Natural killer cell (primary cell): ENCODE measurements at regions not wholly inside any gene's neighbourhood (a gene's known extent, or its start where the extent isn't known, plus 50 kb on each side); places are given as distances from the start of the nearest gene placed in this dataset.
"Not testable (repeated sequence)": the region's sequence is repeated elsewhere in the genome, so short reads cannot be mapped to it uniquely, and the experiment has no call there.

ENCODE experiments used
- ATAC-seq, 3 donors: fragments of 150-1000 bp in 2 of 3; fragments of 200-7000 bp in 1 of 3; cut with Tn5 transposase; 1 replicate in 1 of 3; 2 replicates in 2 of 3; pipeline ENCODE4 v1.10.0; 2021; ENCODE audit warnings: mild to moderate bottlenecking in 2 of 3, moderate library complexity in 2 of 3
- DNase-seq, 2 donors: peaks; one replicate each; pipeline versions ENCODE4 v3.0.0 to v3.0.0-alpha.2; 2013 to 2021; ENCODE audit warnings: mixed read lengths in 1 of 2
- H3K27ac ChIP-seq: one replicate; pipeline ENCODE4 v1.5.1; 2013; ENCODE audit warnings: mild to moderate bottlenecking, low read length
- H3K27me3 ChIP-seq: one replicate; pipeline ENCODE4 v1.6.1; 2013; ENCODE audit warnings: low read length; ENCODE audit not compliant: control insufficient read depth, insufficient read depth
- H3K36me3 ChIP-seq: one replicate; pipeline ENCODE4 v1.6.1; 2013; ENCODE audit warnings: low read length; ENCODE audit not compliant: control insufficient read depth, insufficient read depth
- H3K4me1 ChIP-seq: one replicate; pipeline ENCODE4 v1.6.1; 2013; ENCODE audit warnings: low read length; ENCODE audit not compliant: control insufficient read depth, insufficient read depth
- H3K4me3 ChIP-seq: one replicate; pipeline ENCODE4 v1.5.1; 2013; ENCODE audit warnings: low read length
- H3K9me3 ChIP-seq: one replicate; pipeline ENCODE4 v1.6.1; 2013; ENCODE audit warnings: low read length; ENCODE audit not compliant: control insufficient read depth, insufficient read depth
- H3K27ac Mint-ChIP-seq, 2 donors: one replicate each; pipeline ENCODE4 v1.8.0; 2022; ENCODE audit warnings: mild to moderate bottlenecking in 2 of 2, mixed read lengths in 2 of 2, moderate library complexity in 1 of 2
- H3K27me3 Mint-ChIP-seq, 2 donors: one replicate each; pipeline ENCODE4 v1.8.0; 2022; ENCODE audit warnings: low read depth in 2 of 2, mixed read lengths in 2 of 2
- H3K36me3 Mint-ChIP-seq: one replicate; pipeline ENCODE4 v1.8.0; 2022; ENCODE audit warnings: mixed read lengths
- H3K4me1 Mint-ChIP-seq, 2 donors: one replicate each; pipeline ENCODE4 v1.8.0; 2022; ENCODE audit warnings: mixed read lengths in 2 of 2
- H3K4me3 Mint-ChIP-seq: one replicate; pipeline ENCODE4 v1.8.0; 2022; ENCODE audit warnings: mild to moderate bottlenecking, moderate library complexity, mixed read lengths
- H3K9me3 Mint-ChIP-seq, 2 donors: one replicate each; pipeline ENCODE4 v1.8.0; 2022; ENCODE audit warnings: mixed read lengths in 2 of 2
- CTCF ChIP-seq: fragments of 200-600 bp; IDR thresholded peaks from one replicate; pipeline ENCODE4 v1.8.0; 2022; ENCODE audit warnings: antibody characterized with exemption
- WGBS: methylation state at CpG from one replicate; pipeline ENCODE4 v1.1.7; 2013; ENCODE audit warnings: missing lambda C conversion rate; ENCODE audit not compliant: insufficient coverage; 5-methylcytosine and 5-hydroxymethylcytosine counted together
- intact Hi-C: fragments of 100-400 bp; cut with micrococcal nuclease; formaldehyde crosslinking; loops from one replicate; pipeline ENCODE4 v1.14.2; 2022

- DNase-seq (no peak), ATAC-seq (no peak)
- H3K4me3 Mint-ChIP-seq, result no peak overlapping the region
- Histone ChIP-seq H3K27me3 (no peaks in the 10 kb centered on the region), H3K9me3 (no peaks in the 10 kb centered on the region), H3K4me3 (no peak overlapping the region), H3K27ac (no peak overlapping the region), H3K4me1 (no peaks in the 10 kb centered on the region), H3K36me3 (no peaks in the 10 kb centered on the region)
- TF ChIP-seq CTCF, result no peak
- 83% methylated on average over 2 of the region's 2 CpGs for WGBS
- intact Hi-C loops, result no loop called here
- H3K9me3 Mint-ChIP-seq, result peaks cover 3 to 5% of the 10 kb centered on the region in 2 donors
- no peaks in the 10 kb centered on the region for H3K27me3 Mint-ChIP-seq
- H3K4me1 Mint-ChIP-seq, result no peaks in the 10 kb centered on the region
- H3K27ac Mint-ChIP-seq, result no peak overlapping the region
- H3K36me3 Mint-ChIP-seq, result no peaks in the 10 kb centered on the region
Observed at GRCh38 chr6:141809901-141810300, 322.8 kb upstream of the GJE1 start.

GRCh38 chr6:141808662-141809061 lies 324.1 kb upstream of the GJE1 start:
- no peak for TF ChIP-seq CTCF
- ATAC-seq (no peak), DNase-seq (no peak)
- no peaks in the 10 kb centered on the region for H3K36me3 ChIP-seq
- H3K9me3 Mint-ChIP-seq, result peaks cover 3 to 5% of the 10 kb centered on the region in 2 donors
- intact Hi-C loops, result no loop called here
- no peaks in the 10 kb centered on the region for H3K4me1 ChIP-seq
- no peaks in the 10 kb centered on the region for H3K36me3 Mint-ChIP-seq
- no peak overlapping the region for H3K4me3 Mint-ChIP-seq
- no peaks in the 10 kb centered on the region for H3K27me3 ChIP-seq
- no peaks in the 10 kb centered on the region for H3K27me3 Mint-ChIP-seq
- H3K27ac ChIP-seq, result no peak overlapping the region
- H3K27ac Mint-ChIP-seq, result no peak overlapping the region
- H3K4me1 Mint-ChIP-seq, result no peaks in the 10 kb centered on the region
- no peak overlapping the region for H3K4me3 ChIP-seq
- no peaks in the 10 kb centered on the region for H3K9me3 ChIP-seq
- WGBS, result 72% methylated on average over 1 of the region's 1 CpG

GRCh38 chr6:141800973-141801372 lies 331.8 kb upstream of the GJE1 start:
- H3K27ac Mint-ChIP-seq, H3K9me3 ChIP-seq, H3K27me3 ChIP-seq, intact Hi-C loops, H3K36me3 ChIP-seq, H3K36me3 Mint-ChIP-seq, DNase-seq, H3K27me3 Mint-ChIP-seq, ATAC-seq, H3K4me3 Mint-ChIP-seq, H3K27ac ChIP-seq, H3K4me1 ChIP-seq, H3K4me1 Mint-ChIP-seq, H3K4me3 ChIP-seq: not testable (repeated sequence)
- WGBS, result 80% methylated on average over 1 of the region's 1 CpG
- peaks cover 3 to 23% of the 10 kb centered on the region in 2 donors for H3K9me3 Mint-ChIP-seq

GRCh38 chr6:141790921-141791320 lies 341.8 kb upstream of the GJE1 start:
- no CpG with 5 or more reads among the region's 1 CpG for WGBS
- no peak for TF ChIP-seq CTCF
- Histone ChIP-seq H3K4me3 (no peak overlapping the region), H3K27me3 (no peaks in the 10 kb centered on the region), H3K27ac (no peak overlapping the region), H3K9me3 (no peaks in the 10 kb centered on the region), H3K4me1 (no peaks in the 10 kb centered on the region), H3K36me3 (no peaks in the 10 kb centered on the region)
- Mint-ChIP-seq H3K4me1 (no peaks in the 10 kb centered on the region), H3K9me3 (peaks cover 7 to 13% of the 10 kb centered on the region in 2 donors), H3K36me3 (peaks cover 14% of the 10 kb centered on the region), H3K4me3 (no peak overlapping the region), H3K27me3 (no peaks in the 10 kb centered on the region), H3K27ac (no peak overlapping the region)
- intact Hi-C loops, result no loop called here
- no peak for DNase-seq
- no peak for ATAC-seq
